Keratinocyte (primary cell): ENCODE measurements at regions not wholly inside any gene's neighbourhood (a gene's known extent, or its start where the extent isn't known, plus 50 kb on each side); places are given as distances from the start of the nearest gene placed in this dataset.

Source experiments
- DNase-seq: peaks from one replicate; pipeline ENCODE4 v3.0.0-alpha.2; 2011; ENCODE audit warnings: low read depth, missing footprints, low spot score
- FAIRE-seq: peaks from 2 replicates; lab custom pipeline; 2011; peaks lifted over from hg19 to GRCh38; lab: Jason Lieb, UNC
- H2AFZ ChIP-seq: 2 replicates; pipeline ENCODE4 v1.6.0; 2012; ENCODE audit warnings: low read length, control low read depth, inconsistent platforms; ENCODE audit not compliant: control insufficient read depth
- H3K27ac ChIP-seq: 2 replicates; pipeline ENCODE4 v1.5.1; 2011; ENCODE audit warnings: low read length; ENCODE audit not compliant: control insufficient read depth, insufficient read depth
- H3K27me3 ChIP-seq: 3 replicates; pipeline ENCODE4 v1.6.0; 2011; ENCODE audit warnings: low read length; ENCODE audit not compliant: control insufficient read depth, insufficient read depth; ENCODE audit errors: extremely low read depth
- H3K36me3 ChIP-seq, 2 experiments: 2 replicates in 1 of 2; 3 replicates in 1 of 2; pipeline ENCODE4 v1.5.1; 2011; ENCODE audit warnings: low read length in 2 of 2, mild to moderate bottlenecking in 1 of 2; ENCODE audit not compliant: control insufficient read depth in 2 of 2, insufficient read depth in 2 of 2; ENCODE audit errors: extremely low read depth in 1 of 2
- H3K4me1 ChIP-seq: 3 replicates; pipeline ENCODE4 v1.5.1; 2011; ENCODE audit warnings: low read length; ENCODE audit not compliant: control insufficient read depth, insufficient read depth; ENCODE audit errors: extremely low read depth
- H3K4me2 ChIP-seq: 3 replicates; pipeline ENCODE4 v1.6.0; 2011; ENCODE audit warnings: low read depth, low read length; ENCODE audit not compliant: control insufficient read depth, insufficient read depth; ENCODE audit errors: extremely low read depth
- H3K4me3 ChIP-seq, 3 experiments: fragments of 200-600 bp in 1 of 3; sonication (generic) in 1 of 3; 2 replicates in 2 of 3; 3 replicates in 1 of 3; pipeline ENCODE4 v1.5.1; 2011 to 2016; ENCODE audit warnings: low read length in 3 of 3, mild to moderate bottlenecking in 3 of 3, control low read depth in 2 of 3, inconsistent platforms in 1 of 3, low read depth in 1 of 3, mixed read lengths in 1 of 3, mixed run types in 1 of 3, moderate library complexity in 1 of 3; ENCODE audit not compliant: control insufficient read depth in 2 of 3, insufficient read depth in 2 of 3; ENCODE audit errors: extremely low read depth in 1 of 3
- H3K79me2 ChIP-seq: 2 replicates; pipeline ENCODE4 v1.6.0; 2012; ENCODE audit warnings: low read length; ENCODE audit not compliant: control insufficient read depth, insufficient read depth
- H3K9ac ChIP-seq: 3 replicates; pipeline ENCODE4 v1.6.0; 2011; ENCODE audit warnings: low read length; ENCODE audit not compliant: control insufficient read depth, insufficient read depth; ENCODE audit errors: extremely low read depth
- H3K9me1 ChIP-seq: 3 replicates; pipeline ENCODE4 v1.6.0; 2011; ENCODE audit warnings: low read length; ENCODE audit not compliant: control insufficient read depth, insufficient read depth; ENCODE audit errors: extremely low read depth
- H3K9me3 ChIP-seq: 2 replicates; pipeline ENCODE4 v1.5.1; 2012; ENCODE audit warnings: low read depth, low read length; ENCODE audit not compliant: control insufficient read depth
- H4K20me1 ChIP-seq: 3 replicates; pipeline ENCODE4 v1.6.0; 2011; ENCODE audit warnings: low read length; ENCODE audit not compliant: control insufficient read depth, insufficient read depth; ENCODE audit errors: extremely low read depth
- CTCF ChIP-seq, 3 experiments: IDR thresholded peaks in 1 of 3; conservative IDR thresholded peaks in 1 of 3; optimal IDR thresholded peaks in 1 of 3; 2 replicates in 2 of 3; 3 replicates in 1 of 3; pipeline versions ENCODE3 to v1.5.1; 2011; ENCODE audit warnings: low read length in 3 of 3, mild to moderate bottlenecking in 3 of 3, moderate library complexity in 2 of 3, control low read depth in 1 of 3, inconsistent platforms in 1 of 3; ENCODE audit not compliant: insufficient read depth in 2 of 3; ENCODE audit errors: extremely low read depth in 1 of 3
- EZH2 ChIP-seq: IDR thresholded peaks from one replicate; pipeline ENCODE4 v1.6.1; 2012; ENCODE audit warnings: inconsistent platforms, mild to moderate bottlenecking, low read length, moderate library complexity
- dilution Hi-C: fragments of 300-500 bp; cut with MboI; formaldehyde crosslinking; loops from one replicate; pipeline ENCODE4 v1.7.0; 2020; ENCODE audit warnings: low sequenced_read_pairs; ENCODE audit not compliant: extremely low pct_ligation_motif_present

GRCh38 chrX:769796-770195 is 139.2 kb downstream of the SHOX start:
- H3K79me2 ChIP-seq: no peaks in the 10 kb centered on the region
- TF ChIP-seq CTCF (optimal IDR thresholded peaks at IDR 0.05 in 1 of 3, IDR thresholded peaks at IDR 0.05 in 1 of 3, conservative IDR thresholded peaks at IDR 0.05 in 1 of 3; ENCODE audit: extremely low read depth in 1 of 3, insufficient read depth in 2 of 3, low read length in 3 of 3) (no peak), EZH2 (no peak)
- H3K27me3 ChIP-seq: no peaks in the 10 kb centered on the region
- no peaks in the 10 kb centered on the region for H3K4me1 ChIP-seq
- no peak overlapping the region for H2AFZ ChIP-seq
- no peak overlapping the region for H3K27ac ChIP-seq
- H3K9me3 ChIP-seq: peaks cover 20% of the 10 kb centered on the region
- no peaks in the 10 kb centered on the region for H3K36me3 ChIP-seq
- DNase-seq (no peak), FAIRE-seq (no peak)
- H3K9me1 ChIP-seq: no peaks in the 10 kb centered on the region
- no peaks in the 10 kb centered on the region for H4K20me1 ChIP-seq
- H3K4me3 ChIP-seq: no peak overlapping the region
- dilution Hi-C loops: no loop called here
- no peak overlapping the region for H3K4me2 ChIP-seq
- H3K9ac ChIP-seq: no peak overlapping the region

DNA sequence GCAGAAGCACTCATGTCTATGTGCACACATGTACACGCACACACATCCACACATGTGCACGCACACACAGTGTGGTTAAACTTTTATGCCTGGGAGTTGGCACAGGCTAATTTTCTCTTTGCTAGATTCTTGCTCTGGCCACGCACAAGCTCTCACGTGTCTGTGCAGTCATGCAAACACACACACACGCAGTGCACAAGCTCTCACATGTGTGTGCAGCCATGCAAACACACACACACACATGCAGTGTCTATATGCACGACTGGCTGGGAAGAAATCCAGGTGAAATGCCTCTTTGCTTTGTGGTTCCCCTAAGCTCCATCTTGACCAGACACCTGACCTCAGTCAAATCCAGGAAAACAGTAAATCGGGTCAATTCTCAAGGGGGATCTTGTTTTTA is 138.0 kb downstream of the SHOX start:
- no peak for TF ChIP-seq EZH2
- TF ChIP-seq CTCF (optimal IDR thresholded peaks at IDR 0.05 in 1 of 3, IDR thresholded peaks at IDR 0.05 in 1 of 3, conservative IDR thresholded peaks at IDR 0.05 in 1 of 3; ENCODE audit: extremely low read depth in 1 of 3, insufficient read depth in 2 of 3, low read length in 3 of 3): no peak
- H3K36me3 ChIP-seq: no peaks in the 10 kb centered on the region
- H3K27me3 ChIP-seq: no peaks in the 10 kb centered on the region
- H3K9ac ChIP-seq: no peak overlapping the region
- no peak overlapping the region for H2AFZ ChIP-seq
- DNase-seq: no peak
- no peak overlapping the region for H3K4me2 ChIP-seq
- H3K79me2 ChIP-seq: no peaks in the 10 kb centered on the region
- H4K20me1 ChIP-seq: no peaks in the 10 kb centered on the region
- no peak overlapping the region for H3K4me3 ChIP-seq
- no peaks in the 10 kb centered on the region for H3K9me1 ChIP-seq
- dilution Hi-C loops: no loop called here
- H3K9me3 ChIP-seq: peaks cover 20% of the 10 kb centered on the region
- no peak for FAIRE-seq
- H3K4me1 ChIP-seq: no peaks in the 10 kb centered on the region
- H3K27ac ChIP-seq: no peak overlapping the region
